Adrenal gland (tissue), 9 donors: ENCODE measurements at regions not wholly inside any gene's neighbourhood (a gene's known extent, or its start where the extent isn't known, plus 50 kb on each side); places are given as distances from the start of the nearest gene placed in this dataset.

Source experiments
- DNase-seq, 7 donors: peaks; one replicate each; pipeline ENCODE4 v3.0.0-alpha.2; 2019 to 2020
- H3K27ac ChIP-seq, 5 donors: fragments of 200-600 bp; sonication (generic) in 4 of 5; 1 replicate in 3 of 5; 2 replicates in 2 of 5; pipeline versions ENCODE4 v1.5.1 to v1.8.0; 2016 to 2020; ENCODE audit warnings: mild to moderate bottlenecking in 1 of 5
- H3K27me3 ChIP-seq: fragments of 200-600 bp; 2 replicates; pipeline ENCODE4 v1.8.0; 2021
- H3K36me3 ChIP-seq, 2 donors: fragments of 200-600 bp; replicated peaks in 1 of 2; 1 replicate in 1 of 2; 2 replicates in 1 of 2; pipeline versions ENCODE4 v1.5.1 to v1.8.0; 2018 to 2022
- H3K4me1 ChIP-seq, 2 donors: fragments of 200-600 bp; replicated peaks in 1 of 2; 1 replicate in 1 of 2; 2 replicates in 1 of 2; pipeline versions ENCODE4 v1.5.1 to v1.8.0; 2018 to 2021
- H3K4me3 ChIP-seq, 4 donors: fragments of 200-600 bp; sonication (generic) in 3 of 4; one replicate each; pipeline ENCODE4 v1.5.1; 2016 to 2018
- H3K9me3 ChIP-seq, 3 donors: fragments of 200-600 bp; sonication (generic) in 1 of 3; replicated peaks in 1 of 3; 1 replicate in 2 of 3; 2 replicates in 1 of 3; pipeline versions ENCODE4 v1.5.1 to v1.8.0; 2016 to 2021
- CTCF ChIP-seq, 6 experiments: fragments of 450-650 bp in 4 of 6; fragments of 200-600 bp in 2 of 6; sonication (generic) in 1 of 6; IDR thresholded peaks; 1 replicate in 5 of 6; 2 replicates in 1 of 6; pipeline versions ENCODE4 v1.5.1 to v1.8.0; 2016 to 2021; ENCODE audit warnings: antibody characterized with exemption in 6 of 6, mild to moderate bottlenecking in 2 of 6, moderate library complexity in 1 of 6
- POLR2A ChIP-seq, 2 donors: fragments of 450-650 bp; IDR thresholded peaks; one replicate each; pipeline ENCODE4 v1.6.1; 2017; ENCODE audit warnings: antibody characterized with exemption in 2 of 2, mild to moderate bottlenecking in 2 of 2, moderate library complexity in 1 of 2
- WGBS, 4 donors: extraction: QIAGEN DNeasy Blood & Tissue Kit in 2 of 4; methylation state at CpG; one replicate each; pipeline versions ENCODE4 v1.1.5 to v1.1.7; 2013 to 2017; 5-methylcytosine and 5-hydroxymethylcytosine counted together
- intact Hi-C, 2 donors: fragments of 100-400 bp; cut with DNase I; formaldehyde crosslinking; loops; one replicate each; pipeline versions ENCODE4 v1.14.1 to v1.15.0; 2022 to 2023
- donor health status: healthy with polysubstance abuse.
- donor health status: Bipolar disorder and iron deficiency.
- donor health status: DM: yes; HTN: yes; CAD: no.
- donor health status: DM: no; HTN: no; CAD: no.
- donor health status: DM: no; HTN: no; CAD: no.

- Histone ChIP-seq H3K27me3 (no peaks in the 10 kb centered on the region), H3K4me3 (no peak overlapping the region), H3K9me3 (no peaks in the 10 kb centered on the region), H3K27ac (no peak overlapping the region), H3K4me1 (no peaks in the 10 kb centered on the region), H3K36me3 (no peaks in the 10 kb centered on the region)
- no peak for DNase-seq
- intact Hi-C loops: no loop called here
- WGBS, 4 donors: 67 to 95% (median 82%) methylated on average over 1 of the region's 1 CpG
- no peak for TF ChIP-seq CTCF (IDR thresholded peaks at IDR 0.05)
- no peak for TF ChIP-seq POLR2A (IDR thresholded peaks at IDR 0.05)
Observed at GRCh38 chr11:127236776-127237175, 236.2 kb upstream of the KIRREL3 start.

- intact Hi-C loops: no loop called here
- Histone ChIP-seq H3K9me3 (no peaks in the 10 kb centered on the region), H3K4me1 (no peaks in the 10 kb centered on the region), H3K27ac (no peak overlapping the region), H3K36me3 (no peaks in the 10 kb centered on the region), H3K27me3 (no peaks in the 10 kb centered on the region), H3K4me3 (no peak overlapping the region)
- no peak for TF ChIP-seq CTCF (IDR thresholded peaks at IDR 0.05)
- TF ChIP-seq POLR2A (IDR thresholded peaks at IDR 0.05): no peak
- no peak for DNase-seq
- 51 to 56% (median 54%) methylated on average over 2 to 3 of the region's 3 CpGs for WGBS, 4 donors
Observed at GRCh38 chr11:127233998-127234397, 233.4 kb upstream of the KIRREL3 start.

GRCh38 chr11:127230392-127230791 is 229.8 kb upstream of the KIRREL3 start:
- no peak for DNase-seq
- intact Hi-C loops: no loop called here
- Histone ChIP-seq H3K36me3 (no peaks in the 10 kb centered on the region), H3K27ac (no peak overlapping the region), H3K27me3 (no peaks in the 10 kb centered on the region), H3K4me1 (no peaks in the 10 kb centered on the region), H3K9me3 (no peaks in the 10 kb centered on the region), H3K4me3 (no peak overlapping the region)
- TF ChIP-seq POLR2A (IDR thresholded peaks at IDR 0.05) (no peak), CTCF (IDR thresholded peaks at IDR 0.05) (no peak)
- 78 to 85% (median 81%) methylated on average over 3 of the region's 3 CpGs for WGBS, 4 donors

GRCh38 chr11:127226949-127227348 is 226.4 kb upstream of the KIRREL3 start:
- Histone ChIP-seq H3K4me3 (no peak overlapping the region), H3K9me3 (no peaks in the 10 kb centered on the region), H3K36me3 (no peaks in the 10 kb centered on the region), H3K27ac (no peak overlapping the region), H3K4me1 (no peaks in the 10 kb centered on the region), H3K27me3 (no peaks in the 10 kb centered on the region)
- WGBS, 4 donors: 41 to 47% (median 45%) methylated on average over 2 of the region's 2 CpGs
- TF ChIP-seq CTCF (IDR thresholded peaks at IDR 0.05) (no peak), POLR2A (IDR thresholded peaks at IDR 0.05) (no peak)
- intact Hi-C loops: no loop called here
- DNase-seq: no peak
